ENCODE measurements at regions not wholly inside any gene's neighbourhood (a gene's known extent, or its start where the extent isn't known, plus 50 kb on each side); places are given as distances from the start of the nearest gene placed in this dataset.

DNA sequence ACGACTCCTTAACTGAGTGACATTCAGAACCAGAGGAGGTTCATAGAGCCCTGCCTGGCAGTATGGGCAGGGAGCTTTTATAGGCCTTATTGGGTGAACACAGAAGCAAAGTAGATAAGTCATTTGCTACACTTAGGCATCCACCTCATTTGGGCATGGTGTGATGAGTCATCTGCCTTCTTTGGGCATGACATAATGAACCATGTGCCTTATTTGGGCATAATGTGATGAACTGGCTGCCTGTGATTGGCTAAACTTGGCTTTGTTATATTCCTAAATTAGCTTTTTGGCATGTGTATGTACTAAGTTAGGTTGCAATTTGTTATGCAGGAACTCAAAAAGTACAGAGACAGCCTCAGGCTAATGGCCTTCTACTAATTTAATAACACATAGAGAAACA is 2210.2 kb upstream of the PCDH20 start:
- H3K27me3 Mint-ChIP-seq: no peaks in the 10 kb centered on the region

DNA sequence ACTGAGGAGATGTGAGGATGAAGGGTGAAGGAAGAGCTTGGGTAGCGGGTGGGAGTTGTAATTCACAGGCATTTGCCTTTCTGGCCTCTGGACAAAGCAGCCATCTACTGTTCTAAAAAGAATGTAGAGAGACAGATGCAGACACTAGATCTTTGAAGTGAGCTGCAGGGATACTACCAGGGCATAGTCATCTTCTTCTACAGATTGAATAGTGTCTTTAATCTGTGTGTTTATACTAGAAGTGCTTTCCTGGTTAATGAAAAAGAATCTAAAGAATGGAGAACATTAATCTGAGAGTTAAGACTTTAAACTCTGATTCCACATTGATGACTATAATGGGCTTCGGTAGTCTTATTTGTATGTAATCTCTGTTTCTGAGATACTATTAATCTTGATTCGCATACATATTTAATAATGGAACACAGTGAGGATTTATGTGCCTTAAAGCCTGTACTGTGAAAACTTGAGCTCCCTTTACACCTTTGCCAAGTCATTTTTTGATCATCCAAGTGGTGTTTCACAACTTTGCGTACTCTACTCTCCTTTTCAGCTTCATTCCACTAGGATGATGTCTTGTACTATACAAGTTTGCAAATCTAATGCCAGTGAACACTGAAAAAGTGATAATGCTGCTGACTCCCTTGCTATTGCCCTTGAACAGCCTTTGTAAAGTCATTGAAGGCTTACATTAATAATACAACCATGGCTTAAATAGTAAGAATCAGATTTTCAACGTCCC is 2199.4 kb upstream of the PCDH20 start:
- H3K4me1 Mint-ChIP-seq (ENCODE audit: low read depth): no peaks in the 10 kb centered on the region
- H3K4me3 Mint-ChIP-seq (ENCODE audit: low read depth): no peak overlapping the region
- DNase-seq (ENCODE audit: low spot score, unreplicated experiment): no peak
- TF ChIP-seq, protein P1, sequence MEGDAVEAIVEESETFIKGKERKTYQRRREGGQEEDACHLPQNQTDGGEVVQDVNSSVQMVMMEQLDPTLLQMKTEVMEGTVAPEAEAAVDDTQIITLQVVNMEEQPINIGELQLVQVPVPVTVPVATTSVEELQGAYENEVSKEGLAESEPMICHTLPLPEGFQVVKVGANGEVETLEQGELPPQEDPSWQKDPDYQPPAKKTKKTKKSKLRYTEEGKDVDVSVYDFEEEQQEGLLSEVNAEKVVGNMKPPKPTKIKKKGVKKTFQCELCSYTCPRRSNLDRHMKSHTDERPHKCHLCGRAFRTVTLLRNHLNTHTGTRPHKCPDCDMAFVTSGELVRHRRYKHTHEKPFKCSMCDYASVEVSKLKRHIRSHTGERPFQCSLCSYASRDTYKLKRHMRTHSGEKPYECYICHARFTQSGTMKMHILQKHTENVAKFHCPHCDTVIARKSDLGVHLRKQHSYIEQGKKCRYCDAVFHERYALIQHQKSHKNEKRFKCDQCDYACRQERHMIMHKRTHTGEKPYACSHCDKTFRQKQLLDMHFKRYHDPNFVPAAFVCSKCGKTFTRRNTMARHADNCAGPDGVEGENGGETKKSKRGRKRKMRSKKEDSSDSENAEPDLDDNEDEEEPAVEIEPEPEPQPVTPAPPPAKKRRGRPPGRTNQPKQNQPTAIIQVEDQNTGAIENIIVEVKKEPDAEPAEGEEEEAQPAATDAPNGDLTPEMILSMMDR (IDR thresholded peaks at IDR 0.05; ENCODE audit: unreplicated experiment): no peak
- H3K27me3 Mint-ChIP-seq: no peaks in the 10 kb centered on the region
- no peaks in the 10 kb centered on the region for H3K36me3 Mint-ChIP-seq (ENCODE audit: insufficient read depth)
- no peak overlapping the region for H3K27ac Mint-ChIP-seq
- H3K9me3 Mint-ChIP-seq (ENCODE audit: low read depth): no peaks in the 10 kb centered on the region

More for the DNA sequence above, 2210.2 kb upstream of the PCDH20 start:
- no peak overlapping the region for H3K4me3 Mint-ChIP-seq (ENCODE audit: low read depth)
- no peak overlapping the region for H3K27ac Mint-ChIP-seq
- H3K9me3 Mint-ChIP-seq (ENCODE audit: low read depth): peaks cover 8% of the 10 kb centered on the region
- H3K4me1 Mint-ChIP-seq (ENCODE audit: low read depth): peaks cover 11% of the 10 kb centered on the region
- DNase-seq (ENCODE audit: low spot score, unreplicated experiment): no peak
- H3K36me3 Mint-ChIP-seq (ENCODE audit: insufficient read depth): no peaks in the 10 kb centered on the region
- TF ChIP-seq, protein P1 (IDR thresholded peaks at IDR 0.05; ENCODE audit: unreplicated experiment): no peak

DNA sequence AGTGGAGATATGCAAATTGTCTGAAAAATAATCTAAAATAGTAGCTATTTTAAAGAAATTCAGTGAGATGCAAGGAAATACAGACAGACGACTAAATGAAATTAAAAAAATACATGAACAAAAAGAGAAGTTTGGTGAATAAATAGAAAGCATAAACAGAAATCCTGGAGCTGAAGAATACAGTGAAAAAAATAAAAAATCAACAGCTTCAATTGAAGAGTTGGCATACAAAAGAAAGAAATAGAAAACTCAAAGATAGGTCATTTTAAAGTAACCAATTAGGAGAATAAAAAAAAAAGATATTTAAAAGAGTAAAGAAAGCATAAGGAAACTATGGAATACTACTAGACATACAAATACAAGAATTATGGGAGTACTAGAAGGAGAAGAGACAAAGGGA is 2191.5 kb upstream of the PCDH20 start:
- peaks cover 19% of the 10 kb centered on the region for H3K9me3 Mint-ChIP-seq (ENCODE audit: low read depth)
- H3K36me3 Mint-ChIP-seq (ENCODE audit: insufficient read depth): no peaks in the 10 kb centered on the region
- H3K4me3 Mint-ChIP-seq (ENCODE audit: low read depth): no peak overlapping the region

DNA sequence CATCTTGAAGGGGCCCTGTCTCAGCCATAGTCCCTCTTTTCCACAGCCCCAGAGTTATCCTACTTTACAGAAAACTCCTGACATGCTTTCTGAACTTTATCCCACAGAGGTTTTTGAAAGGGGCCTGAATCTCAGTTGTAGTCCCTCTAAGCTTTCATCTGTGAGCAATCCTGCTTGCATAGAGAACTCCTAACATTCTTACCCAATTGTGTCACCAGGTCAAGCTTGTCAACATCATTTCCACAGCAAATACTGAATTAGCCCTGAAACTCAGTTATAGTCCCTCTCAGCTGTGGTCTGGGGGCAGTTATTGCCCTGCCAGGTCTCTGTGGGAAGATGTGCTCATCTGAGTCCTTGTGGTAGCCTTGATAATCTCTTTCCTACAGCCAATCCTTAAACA is 2190.3 kb upstream of the PCDH20 start:
- TF ChIP-seq, protein P1 (IDR thresholded peaks at IDR 0.05; ENCODE audit: unreplicated experiment): no peak
- Mint-ChIP-seq H3K27ac (no peak overlapping the region), H3K36me3 (ENCODE audit: insufficient read depth) (no peaks in the 10 kb centered on the region), H3K27me3 (no peaks in the 10 kb centered on the region), H3K4me3 (ENCODE audit: low read depth) (no peak overlapping the region), H3K4me1 (ENCODE audit: low read depth) (no peaks in the 10 kb centered on the region), H3K9me3 (ENCODE audit: low read depth) (peaks cover 19% of the 10 kb centered on the region)
- DNase-seq (ENCODE audit: low spot score, unreplicated experiment): no peak

More for the DNA sequence above, 2191.5 kb upstream of the PCDH20 start:
- Mint-ChIP-seq H3K4me1 (ENCODE audit: low read depth) (no peaks in the 10 kb centered on the region), H3K27me3 (no peaks in the 10 kb centered on the region), H3K27ac (no peak overlapping the region)
- TF ChIP-seq, protein P1 (IDR thresholded peaks at IDR 0.05; ENCODE audit: unreplicated experiment): no peak
- no peak for DNase-seq (ENCODE audit: low spot score, unreplicated experiment)

DNA sequence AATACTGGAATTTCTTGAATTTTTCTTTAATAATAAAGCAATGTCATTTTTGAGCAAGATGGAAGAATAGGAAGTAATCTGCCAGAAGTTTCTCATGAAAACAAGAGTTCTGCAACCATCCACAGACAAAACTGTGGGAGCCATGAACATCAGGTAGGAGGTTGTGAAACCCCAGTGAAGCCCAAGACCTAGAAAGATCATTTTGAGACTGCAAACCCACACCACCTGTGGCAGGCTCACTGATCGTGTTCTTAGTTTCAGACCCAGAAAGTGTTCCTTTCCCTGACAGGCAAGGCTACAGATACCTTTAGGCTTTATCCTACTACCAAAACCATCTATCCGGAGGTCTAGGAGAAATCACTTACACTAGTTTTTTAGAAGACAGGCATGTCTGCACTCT is 2189.8 kb upstream of the PCDH20 start:
- Mint-ChIP-seq H3K4me3 (ENCODE audit: low read depth) (no peak overlapping the region), H3K27me3 (no peaks in the 10 kb centered on the region), H3K36me3 (ENCODE audit: insufficient read depth) (no peaks in the 10 kb centered on the region), H3K9me3 (ENCODE audit: low read depth) (peaks cover 19% of the 10 kb centered on the region), H3K27ac (no peak overlapping the region), H3K4me1 (ENCODE audit: low read depth) (no peaks in the 10 kb centered on the region)
- DNase-seq (ENCODE audit: low spot score, unreplicated experiment): no peak
- TF ChIP-seq, protein P1 (IDR thresholded peaks at IDR 0.05; ENCODE audit: unreplicated experiment): no peak
